Fibroblast of the conjunctiva (primary cell): ENCODE measurements at regions not wholly inside any gene's neighbourhood (a gene's known extent, or its start where the extent isn't known, plus 50 kb on each side); places are given as distances from the start of the nearest gene placed in this dataset.
"Not testable (repeated sequence)": the region's sequence is repeated elsewhere in the genome, so short reads cannot be mapped to it uniquely, and the experiment has no call there.

Experiments
- DNase-seq: peaks from one replicate; pipeline ENCODE4 v3.0.0-alpha.2; 2010; ENCODE audit warnings: low read depth

DNA sequence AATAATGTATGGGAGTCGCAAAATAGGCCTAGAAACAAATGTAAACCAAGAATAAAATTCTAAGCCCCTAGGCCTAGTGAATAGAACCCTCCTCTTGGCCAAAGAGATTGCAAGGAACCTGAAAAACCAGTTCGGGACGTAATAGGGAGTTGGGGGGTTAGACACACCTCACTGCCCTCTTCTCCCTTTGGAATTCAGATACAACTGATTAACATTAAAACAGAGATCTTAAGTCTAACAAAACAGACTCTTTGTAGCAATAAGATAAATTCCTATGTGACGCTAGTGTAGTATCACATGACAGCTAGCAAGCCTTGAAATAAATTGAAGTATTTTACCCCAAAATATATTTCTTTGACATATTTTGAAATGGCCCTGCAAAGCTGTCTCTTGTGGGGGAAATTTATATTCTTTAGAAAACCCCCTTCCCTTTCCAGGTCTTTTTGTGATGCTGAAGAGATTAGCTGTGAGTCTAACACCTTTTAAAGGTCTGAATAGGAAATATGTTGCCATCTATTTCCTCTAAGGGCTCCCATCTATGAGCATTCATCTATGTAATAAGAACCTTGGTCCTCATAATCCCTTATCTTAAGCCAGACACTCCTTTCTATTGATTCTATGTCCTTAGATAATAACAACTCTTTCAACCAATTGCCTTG is 623.4 kb upstream of the NRG3 start:
- no peak for DNase-seq

DNA sequence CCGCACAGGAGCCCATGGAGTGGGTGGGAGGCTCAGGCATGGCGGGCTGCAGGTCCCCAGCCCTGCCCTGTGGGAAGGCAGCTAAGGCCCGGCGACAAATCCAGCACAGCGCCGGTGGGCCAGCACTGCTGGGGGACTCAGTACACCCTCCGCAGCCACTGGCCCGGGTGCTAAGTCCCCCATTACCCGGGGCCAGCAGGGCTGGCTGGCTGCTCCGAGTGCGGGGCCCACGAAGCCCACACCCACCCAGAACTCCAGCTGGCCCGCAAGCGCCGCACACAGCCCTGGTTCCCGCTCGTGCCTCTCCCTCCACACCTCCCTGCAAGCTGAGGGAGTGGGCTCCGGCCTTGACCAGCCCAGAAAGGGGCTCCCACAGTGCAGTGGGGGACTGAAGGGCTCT is 610.0 kb upstream of the NRG3 start:
- DNase-seq = not testable (repeated sequence)

DNA sequence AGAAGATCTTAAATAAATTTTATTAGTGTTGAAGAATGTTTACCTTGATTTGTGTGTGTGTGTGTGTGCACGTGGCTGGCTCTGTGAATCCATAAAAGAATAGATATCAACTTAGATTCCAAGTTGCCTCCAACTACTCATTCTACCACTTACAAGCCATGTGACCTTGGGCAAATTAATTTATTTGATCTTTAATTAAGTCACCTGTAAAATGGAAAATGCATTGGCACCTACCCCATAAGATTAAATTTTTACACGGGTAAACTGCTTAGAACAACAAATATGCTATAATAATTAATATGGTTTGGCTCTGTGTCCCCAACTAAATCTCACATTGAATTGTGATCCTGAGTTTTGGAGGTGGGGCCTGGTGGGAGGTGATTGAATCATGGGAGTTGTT is 604.9 kb upstream of the NRG3 start:
- no peak for DNase-seq

DNA sequence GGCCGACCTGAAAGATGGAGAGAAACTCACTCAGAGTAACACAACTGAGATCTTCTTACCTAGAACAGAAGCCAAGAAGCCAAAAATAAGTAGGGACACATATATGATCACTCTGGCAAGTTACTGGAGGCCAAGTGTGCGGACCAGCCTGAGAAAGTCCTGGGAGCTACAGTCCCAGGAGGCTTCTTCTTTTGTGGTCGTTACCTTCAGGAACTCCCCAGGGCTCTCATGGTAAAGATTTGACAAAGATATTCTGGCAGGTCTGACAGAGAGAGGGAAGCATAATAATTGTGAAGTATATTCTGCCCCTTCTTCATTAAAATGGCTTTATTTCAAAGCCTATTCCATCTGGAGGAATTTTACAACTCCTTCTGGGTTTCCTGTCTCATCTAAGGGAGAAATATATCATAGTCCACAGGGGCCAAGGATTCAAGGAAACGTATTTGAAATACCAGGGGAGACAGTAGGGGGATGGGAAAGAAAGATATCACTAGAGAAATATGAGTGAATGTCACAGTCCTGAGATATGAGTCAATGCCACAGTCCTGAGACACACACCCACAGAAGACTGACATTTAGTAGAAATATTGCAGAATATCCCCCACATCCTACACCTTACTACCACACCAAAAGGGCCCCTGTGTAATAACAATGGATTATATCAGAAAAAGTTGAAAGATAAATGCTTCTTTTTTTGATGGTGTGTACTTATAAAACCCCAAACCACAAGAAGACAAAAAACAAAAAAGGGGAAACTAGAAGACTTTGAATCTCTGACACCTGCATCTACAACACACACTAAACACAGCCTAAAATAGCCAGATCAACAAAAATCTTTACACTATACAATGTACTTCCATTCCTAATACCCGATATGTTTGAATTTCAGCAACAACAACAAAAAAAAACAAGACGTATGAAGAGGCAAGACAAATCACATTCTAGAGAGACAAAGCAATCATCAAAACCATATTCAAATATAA is 594.2 kb upstream of the NRG3 start:
- DNase-seq = no peak

DNA sequence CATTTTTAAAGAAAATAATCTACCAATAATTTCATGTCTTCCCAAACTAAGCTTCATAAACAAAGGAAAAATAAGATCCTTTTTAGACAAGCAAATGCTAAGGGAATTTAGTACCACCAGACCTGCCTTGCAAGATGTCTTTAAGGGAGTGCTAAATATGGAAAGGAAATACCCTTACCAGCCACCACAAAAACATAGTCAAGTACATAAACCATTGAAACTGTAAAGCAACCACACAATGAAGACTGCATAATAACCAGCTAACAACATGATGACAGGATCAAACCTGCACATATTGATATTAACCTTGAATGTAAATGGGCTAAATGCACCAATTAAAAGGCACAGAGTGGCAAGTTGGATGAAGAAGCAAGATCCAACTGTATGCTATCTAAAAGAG is 586.5 kb upstream of the NRG3 start:
- DNase-seq = no peak

DNA sequence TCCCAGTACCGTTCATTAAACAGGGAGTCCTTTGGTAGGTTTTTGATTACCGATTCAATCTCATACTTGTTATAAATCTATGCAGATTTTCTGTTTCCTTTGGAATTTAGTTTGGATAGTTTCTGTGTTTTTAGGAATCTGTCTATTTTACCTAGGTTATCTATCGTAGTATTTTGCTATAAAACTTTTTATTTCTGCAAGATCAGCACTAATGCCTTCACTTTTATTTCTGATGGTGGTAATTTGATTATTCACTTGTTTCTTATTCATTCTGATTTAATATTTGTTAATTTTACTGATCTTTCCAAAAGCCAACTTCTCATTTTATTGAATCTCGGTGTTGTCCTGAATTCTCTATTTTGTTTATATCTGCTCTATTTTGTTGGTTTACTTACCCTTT is 577.7 kb upstream of the NRG3 start:
- no peak for DNase-seq

DNA sequence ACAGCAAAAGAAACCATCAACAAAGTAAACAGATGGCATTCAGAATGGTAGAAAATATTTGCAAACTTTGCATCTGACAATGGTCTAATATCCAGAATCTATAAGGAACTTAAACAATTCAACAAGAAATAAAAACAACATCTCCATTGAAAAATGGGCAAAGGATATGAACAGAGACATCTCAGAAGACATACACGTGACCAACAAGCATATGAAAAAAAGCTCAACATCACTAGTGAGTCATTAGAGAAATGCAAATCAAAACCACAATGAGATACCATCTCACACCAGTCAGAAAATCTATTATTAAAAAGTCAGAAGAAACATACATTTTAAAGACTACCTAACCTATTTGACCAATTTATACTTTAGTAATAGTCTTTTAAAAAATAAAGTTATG is 571.3 kb upstream of the NRG3 start:
- DNase-seq = no peak

DNA sequence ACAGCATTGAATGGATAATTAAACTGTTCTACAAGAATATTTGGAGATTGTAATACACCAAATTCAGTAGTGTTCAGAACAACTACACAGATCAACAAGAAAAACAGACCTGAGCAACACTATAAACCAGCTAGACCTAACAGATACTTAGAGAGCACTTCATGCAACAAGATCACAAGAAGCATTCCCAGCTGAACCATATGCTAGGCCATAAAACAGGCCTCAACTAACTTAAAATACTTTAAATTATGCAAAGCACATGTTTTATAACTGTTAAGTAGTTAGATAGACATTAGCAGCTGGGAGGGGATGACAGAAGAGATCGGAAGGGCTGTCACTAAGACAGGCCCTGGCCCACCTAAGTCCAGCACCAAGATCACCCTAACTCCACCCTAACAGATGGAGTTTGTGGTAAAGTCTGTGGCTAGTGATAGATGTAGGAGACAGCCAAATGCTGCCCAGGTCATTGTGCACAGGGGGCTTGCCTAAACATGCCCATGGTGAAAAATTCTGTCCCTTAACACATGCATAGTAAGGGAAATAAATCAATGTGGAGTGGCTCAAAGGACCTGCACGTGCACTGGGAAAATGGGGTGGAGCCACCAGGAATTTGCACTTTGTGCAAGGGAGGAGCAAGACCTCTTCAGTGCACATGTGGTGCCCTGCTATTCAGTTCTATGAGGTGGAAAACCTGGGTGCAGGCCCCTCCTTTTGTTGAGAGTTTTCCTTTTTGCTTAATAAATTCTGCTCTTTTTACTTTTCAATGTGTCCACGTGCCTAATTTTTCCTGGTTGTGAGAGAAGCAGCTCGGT is 567.8 kb upstream of the NRG3 start:
- no peak for DNase-seq

DNA sequence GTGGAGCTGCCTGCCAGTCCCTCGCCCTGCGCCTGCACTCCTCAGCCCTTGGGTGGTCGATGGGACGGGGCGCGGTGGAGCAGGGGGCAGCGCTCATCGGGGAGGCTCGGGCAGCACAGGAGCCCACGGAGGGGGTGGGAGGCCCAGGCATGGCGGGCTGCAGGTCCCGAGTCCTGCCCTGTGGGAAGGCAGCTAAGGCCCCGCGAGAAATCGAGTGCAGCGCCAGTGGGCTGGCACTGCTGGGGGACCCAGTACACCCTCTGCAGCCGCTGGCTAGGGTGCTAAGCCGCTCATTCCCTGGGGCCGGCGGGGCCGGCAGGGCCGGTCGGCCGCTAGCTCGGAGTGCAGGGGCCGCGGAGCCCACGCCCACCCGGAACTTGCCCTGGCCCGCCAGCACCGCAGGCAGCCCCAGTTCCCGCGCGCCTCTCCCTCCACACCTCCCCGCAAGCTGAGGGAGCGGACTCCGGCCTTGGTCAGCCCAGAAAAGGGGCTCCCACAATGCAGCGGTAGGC is 565.9 kb upstream of the NRG3 start:
- DNase-seq = no peak

DNA sequence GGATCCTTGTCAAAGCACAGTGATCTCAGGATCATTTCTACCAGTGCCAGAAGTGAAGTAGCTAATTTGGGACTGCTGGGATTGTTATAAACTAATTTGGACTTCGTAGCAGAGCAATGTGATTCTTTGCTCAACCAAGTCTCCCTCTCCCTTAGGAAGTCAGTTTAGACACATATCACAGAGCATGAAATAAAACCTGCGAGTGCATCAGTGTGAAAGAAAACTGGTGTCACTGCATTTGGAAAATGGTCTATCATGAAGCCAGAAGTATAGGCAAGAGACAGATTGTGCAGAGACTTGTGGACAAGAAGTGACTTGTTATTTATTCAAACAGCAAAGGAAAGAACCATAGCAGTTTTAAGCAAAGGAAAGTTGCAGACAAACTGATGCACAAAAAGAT is 560.5 kb upstream of the NRG3 start:
- no peak for DNase-seq

DNA sequence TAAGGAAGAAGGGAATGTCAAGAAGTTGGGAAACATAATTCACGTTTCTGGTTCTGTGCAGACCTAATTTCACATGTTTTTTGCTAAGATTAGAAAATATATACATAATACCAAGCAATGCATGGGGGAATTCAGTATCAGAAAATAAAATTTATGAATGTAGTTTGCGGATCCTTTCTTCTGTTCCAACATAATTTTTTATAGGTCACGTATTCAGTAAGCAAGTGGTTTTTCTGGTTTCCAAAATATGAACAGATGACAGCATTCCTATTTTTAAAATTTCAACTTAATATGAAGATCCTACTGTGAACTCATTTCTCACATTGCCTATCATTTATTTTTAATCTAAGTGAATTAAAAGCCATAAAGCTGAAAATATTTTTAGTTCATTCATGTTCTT is 560.0 kb upstream of the NRG3 start:
- no peak for DNase-seq

DNA sequence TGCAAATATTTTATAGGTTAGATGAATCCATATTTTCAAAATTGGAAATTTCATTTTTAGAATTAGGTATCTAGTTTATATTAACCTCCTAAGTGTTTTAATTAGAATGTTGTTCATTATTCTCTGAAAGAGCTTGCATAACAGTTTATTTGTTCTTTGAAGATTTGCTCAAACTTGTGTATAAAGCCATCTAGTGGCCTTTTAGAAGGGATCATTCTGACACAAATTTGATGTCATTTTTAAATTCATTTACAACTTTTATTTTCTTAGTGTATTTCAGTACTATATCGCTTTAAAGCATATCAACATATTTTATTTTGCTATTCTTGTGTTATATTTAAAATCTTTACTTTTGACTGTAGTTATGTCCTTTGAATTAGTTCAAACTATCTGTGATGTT is 527.0 kb upstream of the NRG3 start:
- DNase-seq = no peak

DNA sequence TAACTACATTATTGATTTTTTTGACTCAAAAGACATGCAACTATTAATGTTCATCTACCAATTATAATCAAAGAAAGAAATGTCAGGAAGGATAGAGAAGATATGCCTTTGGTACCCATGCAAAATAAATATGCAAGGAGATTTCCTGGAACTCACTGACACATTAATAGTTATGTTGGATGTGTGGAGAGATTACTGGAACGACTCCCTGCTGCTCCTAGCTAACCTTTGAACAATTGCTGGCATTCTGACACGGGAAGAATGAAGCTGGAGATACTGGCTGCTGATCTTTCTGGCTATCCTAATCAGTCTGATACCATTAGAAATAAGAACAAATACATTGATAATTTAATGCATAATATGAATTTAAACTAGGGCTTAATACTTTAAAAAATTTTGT is 507.9 kb upstream of the NRG3 start:
- no peak for DNase-seq

DNA sequence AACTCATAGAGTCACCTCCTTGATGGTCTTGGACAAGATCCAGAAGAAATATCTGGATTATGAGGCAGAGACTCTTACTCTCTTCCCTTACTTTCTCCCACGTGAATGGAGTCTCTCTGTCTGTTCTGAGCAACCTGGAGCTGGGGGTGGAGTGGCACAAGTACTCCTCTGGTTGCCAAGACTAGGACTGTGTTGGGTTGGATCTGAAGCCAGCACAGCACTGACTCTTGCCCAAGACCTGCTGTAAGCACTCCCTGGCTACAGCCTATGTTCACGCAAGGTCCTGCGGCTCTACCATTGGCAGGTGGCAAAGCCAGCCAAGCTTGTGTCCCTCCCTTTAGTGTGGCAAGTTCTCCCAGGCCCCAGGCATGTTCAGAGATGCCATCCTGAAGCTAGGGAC is 488.2 kb upstream of the NRG3 start:
- DNase-seq = no peak

DNA sequence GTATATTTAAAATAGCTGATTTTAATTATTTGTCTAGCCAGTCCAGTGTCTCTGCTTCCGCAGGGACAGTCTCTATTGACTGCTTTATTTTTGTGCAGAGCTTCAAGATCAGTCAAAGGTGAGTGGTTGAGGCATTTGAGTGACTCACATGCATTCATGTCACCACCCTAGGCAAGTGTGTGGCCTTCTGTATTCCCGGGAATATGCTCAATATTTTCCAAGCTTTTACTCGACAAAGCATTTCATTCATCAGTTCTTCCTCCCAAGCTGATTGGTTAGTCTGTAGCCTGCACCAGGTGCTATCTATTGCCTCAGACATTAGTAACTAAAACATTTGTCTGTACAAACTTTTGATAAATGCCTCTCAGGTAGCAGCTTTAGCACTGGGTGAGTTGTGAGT is 471.5 kb upstream of the NRG3 start:
- no peak for DNase-seq

DNA sequence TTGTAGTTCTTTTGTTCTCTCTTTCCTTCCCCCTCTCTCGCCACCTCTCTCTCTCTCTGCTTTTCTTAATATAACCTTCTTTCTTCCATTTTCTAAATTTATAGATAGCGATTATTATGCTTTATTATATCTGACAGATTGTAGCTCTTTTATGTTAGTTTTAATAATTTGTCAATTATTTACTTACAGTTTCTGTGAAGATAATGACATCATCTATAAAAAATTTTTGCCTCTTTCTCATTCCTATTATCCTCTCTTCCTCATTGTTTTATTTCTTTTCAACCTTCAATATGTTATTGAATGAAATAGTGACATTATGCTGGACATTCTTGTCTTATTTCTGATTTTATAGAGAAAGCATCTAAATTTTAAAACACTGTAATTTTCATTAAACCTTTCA is 469.6 kb upstream of the NRG3 start:
- no peak for DNase-seq

DNA sequence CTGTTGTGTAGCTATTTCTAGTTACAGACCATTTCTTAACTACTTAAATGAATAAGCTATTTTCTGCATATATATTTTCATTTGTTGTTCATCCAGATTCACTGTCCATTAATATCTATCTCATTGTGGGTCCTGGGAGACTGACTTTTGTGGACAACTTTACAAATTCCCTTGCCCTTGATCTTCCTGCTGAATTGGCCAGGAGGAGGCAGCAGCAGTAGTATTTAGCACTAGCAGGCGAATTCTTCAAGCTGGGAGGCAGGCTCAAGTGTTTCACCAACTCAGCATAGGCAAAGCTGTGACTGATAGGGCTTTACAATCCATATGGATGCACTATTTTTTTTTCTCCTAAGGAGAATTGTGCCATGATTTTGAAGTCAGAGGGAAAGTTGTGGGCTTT is 461.0 kb upstream of the NRG3 start:
- no peak for DNase-seq

DNA sequence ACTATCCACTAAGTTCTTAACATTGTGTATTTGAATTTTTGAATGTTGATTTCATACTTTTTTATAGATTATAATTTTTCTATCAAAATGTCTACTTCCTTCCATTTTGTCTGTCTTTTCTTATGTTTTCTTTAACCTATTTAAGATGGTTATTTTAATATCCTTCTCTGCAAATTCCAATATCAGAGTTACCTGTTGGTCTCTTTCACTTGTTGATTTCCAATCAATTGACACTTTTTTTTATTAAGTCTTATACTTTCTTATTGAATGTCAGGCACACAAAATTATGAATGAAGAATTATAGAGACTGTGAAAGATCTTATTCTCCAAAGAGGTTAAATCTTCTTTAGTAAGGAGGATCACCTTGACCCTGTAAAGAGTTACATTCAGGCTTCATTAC is 448.3 kb upstream of the NRG3 start:
- no peak for DNase-seq

DNA sequence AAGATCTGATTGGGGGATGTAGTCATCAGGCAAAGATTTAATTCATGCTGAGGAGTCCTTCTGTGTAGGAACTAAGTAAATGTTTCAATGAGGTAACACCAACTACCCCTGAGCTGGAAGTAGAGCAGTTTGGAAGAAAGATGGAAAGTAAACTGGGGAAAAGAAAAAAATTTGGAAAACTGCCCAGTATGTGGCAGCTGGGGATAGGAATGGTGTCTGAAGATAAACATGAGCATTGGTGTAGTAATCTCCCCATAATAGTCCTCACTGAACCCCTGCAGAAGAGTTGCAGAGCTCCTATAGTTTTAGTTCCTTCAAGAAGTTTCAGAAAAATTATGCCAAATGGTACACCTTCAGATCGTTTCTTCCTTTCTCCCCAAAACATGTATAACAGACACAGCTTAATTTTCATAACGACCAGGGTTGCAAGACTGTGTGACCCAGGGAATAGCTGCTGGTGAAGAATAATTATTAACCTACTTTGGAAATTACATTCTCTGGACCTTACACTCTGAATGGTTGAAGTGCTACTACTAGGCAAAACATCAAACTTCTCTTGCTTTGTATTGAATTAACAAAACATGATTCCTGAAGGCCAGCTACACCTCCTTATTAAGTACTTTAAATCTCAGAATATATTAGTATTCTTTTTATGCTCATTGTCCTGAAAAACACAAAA is 446.4 kb upstream of the NRG3 start:
- DNase-seq = no peak

DNA sequence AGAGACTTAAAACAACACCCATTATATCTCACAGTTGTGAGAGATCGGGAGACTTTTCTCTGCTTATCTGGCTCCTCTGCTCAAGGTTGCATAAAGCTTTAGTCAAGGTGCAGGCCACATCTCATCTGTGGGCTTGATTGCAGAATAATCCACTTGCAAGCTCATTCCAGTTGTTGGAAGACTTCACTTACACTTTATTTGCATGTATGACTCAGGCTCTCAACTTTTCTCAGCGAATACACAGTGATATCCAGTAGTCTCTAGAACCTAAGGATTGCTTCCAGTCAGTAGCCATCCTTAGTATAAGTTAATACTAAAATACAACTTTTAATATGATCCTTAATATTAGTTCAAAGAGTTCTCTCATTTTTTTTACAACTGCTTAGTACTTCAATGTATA is 435.5 kb upstream of the NRG3 start:
- DNase-seq = no peak

DNA sequence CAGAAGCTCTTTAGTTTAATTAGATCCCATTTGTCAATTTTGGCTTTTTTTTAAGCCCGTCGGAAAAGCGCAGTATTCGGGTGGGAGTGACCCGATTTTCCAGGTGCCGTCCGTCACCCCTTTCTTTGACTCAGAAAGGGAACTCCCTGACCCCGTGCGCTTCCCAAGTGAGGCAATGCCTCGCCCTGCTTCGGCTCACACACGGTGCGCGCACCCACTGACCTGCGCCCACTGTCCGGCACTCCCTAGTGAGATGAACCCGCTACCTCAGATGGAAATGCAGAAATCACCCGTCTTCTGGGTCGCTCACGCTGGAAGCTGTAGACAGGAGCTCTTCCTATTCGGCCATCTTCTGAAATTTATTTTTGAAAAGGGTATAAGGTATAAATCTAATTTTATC is 433.4 kb upstream of the NRG3 start:
- DNase-seq = not testable (repeated sequence)
